Gastroesophageal sphincter (tissue), 4 donors: ENCODE measurements at regions not wholly inside any gene's neighbourhood (a gene's known extent, or its start where the extent isn't known, plus 50 kb on each side); places are given as distances from the start of the nearest gene placed in this dataset.

Experiments
- ATAC-seq: fragments of 150-250 bp; one replicate; pipeline ENCODE4 v1.9.1; 2016; ENCODE audit warnings: mild to moderate bottlenecking, moderate library complexity
- H3K27ac ChIP-seq, 4 donors: fragments of 200-600 bp; sonication (generic) in 3 of 4; 1 replicate in 3 of 4; 2 replicates in 1 of 4; pipeline ENCODE4 v1.5.1; 2016 to 2019
- H3K27me3 ChIP-seq: fragments of 200-600 bp; sonication (generic); one replicate; pipeline ENCODE4 v1.5.1; 2019
- H3K36me3 ChIP-seq, 2 donors: fragments of 200-600 bp; sonication (generic); one replicate each; pipeline ENCODE4 v1.5.1; 2019; ENCODE audit warnings: control low read depth in 1 of 2
- H3K4me1 ChIP-seq, 3 donors: fragments of 200-600 bp; sonication (generic); 1 replicate in 2 of 3; 2 replicates in 1 of 3; pipeline ENCODE4 v1.5.1; 2016 to 2019; ENCODE audit warnings: control low read depth in 2 of 3
- H3K4me3 ChIP-seq, 2 donors: fragments of 200-600 bp; sonication (generic); one replicate each; pipeline ENCODE4 v1.5.1; 2019; ENCODE audit warnings: mild to moderate bottlenecking in 1 of 2, moderate library complexity in 1 of 2
- H3K9me3 ChIP-seq, 3 donors: fragments of 200-600 bp; sonication (generic); one replicate each; pipeline ENCODE4 v1.5.1; 2017 to 2019; ENCODE audit warnings: control low read depth in 2 of 3
- EP300 ChIP-seq: sonication (generic); formaldehyde crosslinking; IDR thresholded peaks from one replicate; pipeline ENCODE4 v1.6.1; 2017; ENCODE audit warnings: antibody characterized with exemption, mild to moderate bottlenecking
- POLR2A ChIP-seq, 2 donors: fragments of 450-650 bp; IDR thresholded peaks; one replicate each; pipeline ENCODE4 v1.6.1; 2017; ENCODE audit warnings: antibody characterized with exemption in 2 of 2, mild to moderate bottlenecking in 2 of 2, moderate library complexity in 1 of 2
- POLR2AphosphoS5 ChIP-seq: sonication (generic); formaldehyde crosslinking; IDR thresholded peaks from one replicate; pipeline ENCODE4 v1.6.1; 2017; ENCODE audit warnings: antibody characterized with exemption
- WGBS, 2 donors: methylation state at CpG; one replicate each; pipeline ENCODE4 v1.1.5; 2018; ENCODE audit warnings: low coverage in 1 of 2; 5-methylcytosine and 5-hydroxymethylcytosine counted together
- TF ChIP-seq, protein P1 (sequence below), 4 experiments: fragments of 200-600 bp in 2 of 4; fragments of 450-650 bp in 2 of 4; sonication (generic) in 1 of 4; IDR thresholded peaks; one replicate each; pipeline ENCODE4 v1.5.1; 2017 to 2019; ENCODE audit warnings: antibody characterized with exemption in 4 of 4, mild to moderate bottlenecking in 2 of 4, moderate library complexity in 2 of 4

DNA sequence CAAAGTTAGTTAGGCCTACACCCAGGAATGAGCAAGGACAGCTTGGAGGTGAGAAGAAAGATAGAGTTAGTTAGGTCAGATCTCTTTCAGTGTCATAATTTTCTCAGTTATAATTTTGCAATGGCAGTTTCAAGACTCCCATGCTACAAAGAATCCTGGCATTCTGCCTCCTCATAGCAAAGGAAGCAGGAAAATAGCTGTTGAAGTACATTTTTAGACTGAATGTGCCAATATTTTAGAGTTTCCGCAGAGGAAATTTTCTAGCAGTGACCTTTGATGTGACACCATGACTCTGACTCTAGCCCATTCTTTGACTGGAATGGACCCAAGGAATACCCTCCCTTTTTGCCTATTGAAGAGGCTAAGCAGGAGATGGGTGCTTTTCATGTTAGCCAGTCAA lies 371.7 kb downstream of the PIK3C3 start:
- Histone ChIP-seq H3K27ac (no peak overlapping the region), H3K4me1 (peaks cover 0 to 7% (median 0%) of the 10 kb centered on the region in 3 donors), H3K9me3 (no peaks in the 10 kb centered on the region), H3K4me3 (no peak overlapping the region), H3K27me3 (no peaks in the 10 kb centered on the region), H3K36me3 (no peaks in the 10 kb centered on the region)
- no peak for ATAC-seq
- no peak for TF ChIP-seq POLR2AphosphoS5
- TF ChIP-seq EP300, result no peak
- TF ChIP-seq POLR2A (IDR thresholded peaks at IDR 0.05), result no peak
- TF ChIP-seq, protein P1, sequence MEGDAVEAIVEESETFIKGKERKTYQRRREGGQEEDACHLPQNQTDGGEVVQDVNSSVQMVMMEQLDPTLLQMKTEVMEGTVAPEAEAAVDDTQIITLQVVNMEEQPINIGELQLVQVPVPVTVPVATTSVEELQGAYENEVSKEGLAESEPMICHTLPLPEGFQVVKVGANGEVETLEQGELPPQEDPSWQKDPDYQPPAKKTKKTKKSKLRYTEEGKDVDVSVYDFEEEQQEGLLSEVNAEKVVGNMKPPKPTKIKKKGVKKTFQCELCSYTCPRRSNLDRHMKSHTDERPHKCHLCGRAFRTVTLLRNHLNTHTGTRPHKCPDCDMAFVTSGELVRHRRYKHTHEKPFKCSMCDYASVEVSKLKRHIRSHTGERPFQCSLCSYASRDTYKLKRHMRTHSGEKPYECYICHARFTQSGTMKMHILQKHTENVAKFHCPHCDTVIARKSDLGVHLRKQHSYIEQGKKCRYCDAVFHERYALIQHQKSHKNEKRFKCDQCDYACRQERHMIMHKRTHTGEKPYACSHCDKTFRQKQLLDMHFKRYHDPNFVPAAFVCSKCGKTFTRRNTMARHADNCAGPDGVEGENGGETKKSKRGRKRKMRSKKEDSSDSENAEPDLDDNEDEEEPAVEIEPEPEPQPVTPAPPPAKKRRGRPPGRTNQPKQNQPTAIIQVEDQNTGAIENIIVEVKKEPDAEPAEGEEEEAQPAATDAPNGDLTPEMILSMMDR (IDR thresholded peaks at IDR 0.05), result no peak
- 0 to 44% methylated on average over 1 of the region's 1 CpG for WGBS, 2 donors

DNA sequence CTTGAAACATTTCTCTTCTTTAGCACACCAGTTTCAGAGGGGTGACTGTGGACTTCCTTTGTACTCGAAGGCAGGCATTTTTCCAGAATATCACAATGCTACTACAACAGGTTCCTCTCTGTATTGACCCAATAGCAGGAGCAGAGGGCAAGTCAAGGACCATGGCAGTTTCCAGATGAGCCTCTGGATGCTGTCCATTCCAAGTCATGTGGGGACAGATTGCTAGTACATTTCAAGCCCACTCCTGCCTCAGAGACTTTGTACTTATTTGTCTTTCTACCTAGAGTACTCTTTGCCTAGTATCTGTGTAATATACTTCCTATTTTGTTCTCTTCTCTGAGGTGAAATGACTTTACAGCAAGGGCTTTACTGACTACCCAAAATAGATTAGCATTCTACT lies 373.9 kb downstream of the PIK3C3 start:
- Histone ChIP-seq H3K36me3 (no peaks in the 10 kb centered on the region), H3K27me3 (no peaks in the 10 kb centered on the region), H3K27ac (no peak overlapping the region), H3K4me3 (no peak overlapping the region), H3K9me3 (no peaks in the 10 kb centered on the region), H3K4me1 (peaks cover 0 to 7% (median 0%) of the 10 kb centered on the region in 3 donors)
- ATAC-seq, result no peak
- 67 to 80% methylated on average over 1 of the region's 1 CpG for WGBS, 2 donors
- TF ChIP-seq EP300, result no peak
- TF ChIP-seq POLR2A (IDR thresholded peaks at IDR 0.05), result no peak
- TF ChIP-seq POLR2AphosphoS5, result no peak
- TF ChIP-seq, protein P1 (IDR thresholded peaks at IDR 0.05), result no peak

DNA sequence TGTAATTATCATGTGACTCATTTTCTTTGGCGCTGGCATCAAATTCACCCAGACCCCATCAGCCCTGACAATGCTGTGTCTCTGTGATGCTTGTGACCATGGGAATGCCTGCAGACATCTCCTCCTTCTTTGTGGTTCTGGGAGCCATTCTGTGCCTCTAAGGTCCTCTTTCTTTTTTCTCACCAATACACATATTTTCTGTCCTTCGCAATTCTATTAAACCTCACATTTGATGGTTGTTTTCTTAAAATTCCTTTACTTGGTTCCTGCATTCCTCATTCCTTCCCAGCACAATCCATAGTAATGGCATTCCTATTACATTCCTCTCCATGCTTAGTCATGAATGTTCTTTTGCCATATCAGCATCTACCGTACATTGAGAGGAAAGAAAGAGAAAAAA lies 375.3 kb downstream of the PIK3C3 start:
- TF ChIP-seq EP300 (no peak), POLR2A (IDR thresholded peaks at IDR 0.05) (no peak), POLR2AphosphoS5 (no peak)
- TF ChIP-seq, protein P1 (IDR thresholded peaks at IDR 0.05), result no peak
- H3K27ac ChIP-seq, result no peak overlapping the region
- no peaks in the 10 kb centered on the region for H3K27me3 ChIP-seq
- peaks cover 0 to 7% (median 0%) of the 10 kb centered on the region in 3 donors for H3K4me1 ChIP-seq
- H3K36me3 ChIP-seq, result no peaks in the 10 kb centered on the region
- H3K9me3 ChIP-seq, result no peaks in the 10 kb centered on the region
- no peak for ATAC-seq
- 74 to 84% methylated on average over 3 of the region's 3 CpGs for WGBS, 2 donors
- no peak overlapping the region for H3K4me3 ChIP-seq

DNA sequence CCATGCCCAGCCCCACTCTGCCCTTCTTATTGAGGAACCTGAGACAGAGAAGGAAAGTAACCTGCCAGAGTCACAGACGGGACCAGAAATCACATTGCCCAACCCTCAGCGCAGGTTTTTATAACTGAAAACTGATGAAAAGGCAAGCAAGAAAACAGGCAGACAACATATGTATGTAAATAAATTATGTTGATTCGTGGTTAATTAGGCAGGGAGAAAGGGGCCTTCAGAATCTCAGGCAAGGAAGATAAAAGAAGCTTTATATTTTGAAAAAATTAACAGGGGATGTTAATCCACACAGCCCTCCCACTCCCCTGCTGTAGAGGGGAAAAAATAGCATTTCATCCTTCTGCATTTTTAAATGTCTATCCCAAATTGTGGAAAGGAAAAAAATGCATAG lies 378.5 kb downstream of the PIK3C3 start:
- H3K9me3 ChIP-seq, result no peaks in the 10 kb centered on the region
- no peak overlapping the region for H3K4me3 ChIP-seq
- no peaks in the 10 kb centered on the region for H3K4me1 ChIP-seq
- 78 to 88% methylated on average over 2 to 3 of the region's 3 CpGs for WGBS, 2 donors
- H3K27ac ChIP-seq, result no peak overlapping the region
- TF ChIP-seq POLR2AphosphoS5, result no peak
- TF ChIP-seq, protein P1 (IDR thresholded peaks at IDR 0.05), result no peak
- no peak for TF ChIP-seq POLR2A (IDR thresholded peaks at IDR 0.05)
- no peak for TF ChIP-seq EP300
- no peak for ATAC-seq
- H3K27me3 ChIP-seq, result no peaks in the 10 kb centered on the region
- H3K36me3 ChIP-seq, result no peaks in the 10 kb centered on the region

DNA sequence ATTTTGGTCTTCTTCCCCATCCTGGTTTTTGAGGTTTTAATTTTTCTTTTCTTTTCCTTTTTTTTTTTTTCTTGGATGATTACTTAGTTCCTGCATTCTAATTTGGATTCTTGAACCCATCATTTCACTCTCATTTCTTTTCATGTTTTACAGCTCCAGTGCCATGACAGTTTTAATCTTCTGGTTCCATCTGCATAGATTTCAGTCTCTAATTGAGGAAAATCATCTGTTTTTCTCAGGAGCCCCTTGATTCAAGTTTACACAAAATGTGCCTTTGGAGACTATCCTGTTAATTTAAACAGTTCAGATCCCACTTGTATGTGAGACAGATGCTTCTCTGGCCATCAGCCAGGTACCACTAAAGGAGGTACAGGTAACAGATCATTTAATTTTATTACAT lies 379.9 kb downstream of the PIK3C3 start:
- Histone ChIP-seq H3K27me3 (no peaks in the 10 kb centered on the region), H3K27ac (no peak overlapping the region), H3K4me3 (no peak overlapping the region), H3K4me1 (peaks cover 0 to 13% (median 0%) of the 10 kb centered on the region in 3 donors), H3K36me3 (no peaks in the 10 kb centered on the region), H3K9me3 (no peaks in the 10 kb centered on the region)
- TF ChIP-seq POLR2AphosphoS5 (no peak), POLR2A (IDR thresholded peaks at IDR 0.05) (no peak), EP300 (no peak)
- TF ChIP-seq, protein P1 (IDR thresholded peaks at IDR 0.05), result no peak
- ATAC-seq, result no peak
